Loucy (cell line): ENCODE measurements at regions not wholly inside any gene's neighbourhood (a gene's known extent, or its start where the extent isn't known, plus 50 kb on each side); places are given as distances from the start of the nearest gene placed in this dataset.

ENCODE experiments used
- CTCF ChIP-seq: fragments of 200-600 bp; sonication (generic); conservative IDR thresholded peaks from 2 replicates; pipeline ENCODE4 v1.5.1; 2014; ENCODE audit warnings: mild to moderate bottlenecking, antibody characterized with exemption, low read length
- EZH2phosphoT487 ChIP-seq: fragments of 200-600 bp; IDR thresholded peaks from 2 replicates; pipeline ENCODE4 v1.6.1; 2018; ENCODE audit warnings: antibody characterized with exemption, mild to moderate bottlenecking, moderate library complexity, borderline replicate concordance

- TF ChIP-seq CTCF (no peak), EZH2phosphoT487 (no peak)
These were observed 115.7 kb upstream of the FAT1 start for GRCh38 chr4:186839122-186840037.
